HEK293 (cell line): ENCODE measurements at regions not wholly inside any gene's neighbourhood (a gene's known extent, or its start where the extent isn't known, plus 50 kb on each side); places are given as distances from the start of the nearest gene placed in this dataset.

Experiments used
- CTCF ChIA-PET: fragments of 350-600 bp; formaldehyde crosslinking; extraction: SDS; loops from one replicate; lab custom pipeline; 2021; ENCODE audit warnings: antibody characterized with exemption; lab: Yijun Ruan, JAX
- POLR2A ChIA-PET: fragments of 300-600 bp; formaldehyde crosslinking; extraction: SDS; loops from one replicate; lab custom pipeline; 2020; ENCODE audit warnings: antibody characterized with exemption, inconsistent platforms; lab: Yijun Ruan, JAX
- H3K27ac ChIP-seq: fragments of 200-500 bp; sonication (Bioruptor generic); 2 replicates; pipeline ENCODE4 v1.5.1; 2014; ENCODE audit warnings: low read depth, low read length, control low read depth, inconsistent platforms; ENCODE audit errors: extremely low read depth
- H3K36me3 ChIP-seq, 2 experiments: fragments of 200-500 bp in 1 of 2; sonication (Bioruptor generic) in 1 of 2; 1 replicate in 1 of 2; 2 replicates in 1 of 2; pipeline ENCODE4 v1.5.1; 2014 to 2017; ENCODE audit warnings: inconsistent platforms in 2 of 2, low read length in 2 of 2; ENCODE audit not compliant: control insufficient read depth in 2 of 2, insufficient read depth in 1 of 2
- H3K4me1 ChIP-seq: fragments of 200-500 bp; sonication (Bioruptor generic); 2 replicates; pipeline ENCODE4 v1.5.1; 2014; ENCODE audit warnings: mild to moderate bottlenecking, low read length, inconsistent platforms; ENCODE audit not compliant: control insufficient read depth, insufficient read depth
- H3K4me3 ChIP-seq: 2 replicates; pipeline ENCODE4 v1.5.1; 2011; ENCODE audit warnings: low read depth, mild to moderate bottlenecking, control low read depth, low read length, moderate library complexity
- H3K9me3 ChIP-seq: fragments of 200-500 bp; sonication (Bioruptor generic); 2 replicates; pipeline ENCODE4 v1.5.1; 2014; ENCODE audit warnings: low read depth, low read length, inconsistent platforms; ENCODE audit not compliant: control insufficient read depth, insufficient read depth
- BCL11B ChIP-seq: fragments of 450-650 bp; formaldehyde crosslinking; IDR thresholded peaks from 2 replicates; pipeline ENCODE4 v1.5.1; 2016; ENCODE audit warnings: low read depth, missing biosample characterization, missing genetic modification characterization
- KLF16 ChIP-seq: fragments of 450-650 bp; formaldehyde crosslinking; IDR thresholded peaks from 2 replicates; pipeline ENCODE4 v1.5.1; 2017; ENCODE audit warnings: missing biosample characterization, missing genetic modification characterization
- RBAK ChIP-seq: fragments of 450-650 bp; formaldehyde crosslinking; IDR thresholded peaks from 2 replicates; pipeline ENCODE4 v1.5.1; 2016; ENCODE audit warnings: missing biosample characterization, missing genetic modification characterization
- SCRT2 ChIP-seq: fragments of 450-650 bp; formaldehyde crosslinking; IDR thresholded peaks from 2 replicates; pipeline ENCODE4 v1.5.1; 2016; ENCODE audit warnings: missing biosample characterization, missing genetic modification characterization
- SP3 ChIP-seq: fragments of 450-650 bp; formaldehyde crosslinking; IDR thresholded peaks from 2 replicates; pipeline ENCODE4 v1.5.1; 2016; ENCODE audit warnings: missing biosample characterization, missing genetic modification characterization
- ZBTB48 ChIP-seq: fragments of 450-650 bp; formaldehyde crosslinking; IDR thresholded peaks from 2 replicates; pipeline ENCODE4 v1.5.1; 2016; ENCODE audit warnings: missing biosample characterization, missing genetic modification characterization
- ZNF112 ChIP-seq: fragments of 450-650 bp; formaldehyde crosslinking; IDR thresholded peaks from 2 replicates; pipeline ENCODE4 v1.5.0; 2017; ENCODE audit warnings: missing biosample characterization, missing genetic modification characterization
- ZNF155 ChIP-seq: fragments of 450-650 bp; formaldehyde crosslinking; IDR thresholded peaks from 2 replicates; pipeline ENCODE4 v1.5.1; 2016; ENCODE audit warnings: missing biosample characterization, missing genetic modification characterization
- ZNF169 ChIP-seq: fragments of 450-650 bp; formaldehyde crosslinking; IDR thresholded peaks from 2 replicates; pipeline ENCODE4 v1.5.1; 2016; ENCODE audit warnings: missing biosample characterization, missing genetic modification characterization
- ZNF202 ChIP-seq: fragments of 450-650 bp; formaldehyde crosslinking; IDR thresholded peaks from 2 replicates; pipeline ENCODE4 v1.5.1; 2016; ENCODE audit warnings: missing biosample characterization, missing genetic modification characterization, borderline replicate concordance
- ZNF426 ChIP-seq: fragments of 450-650 bp; formaldehyde crosslinking; IDR thresholded peaks from 2 replicates; pipeline ENCODE4 v1.5.1; 2017; ENCODE audit warnings: missing biosample characterization, missing genetic modification characterization, mild to moderate bottlenecking, inconsistent platforms, moderate library complexity
- ZNF544 ChIP-seq: fragments of 450-650 bp; formaldehyde crosslinking; IDR thresholded peaks from 2 replicates; pipeline ENCODE4 v1.5.0; 2017; ENCODE audit warnings: missing biosample characterization, missing genetic modification characterization
- ZNF571 ChIP-seq: fragments of 450-650 bp; formaldehyde crosslinking; IDR thresholded peaks from 2 replicates; pipeline ENCODE4 v1.5.0; 2017; ENCODE audit warnings: missing biosample characterization, missing genetic modification characterization
- ZNF654 ChIP-seq: fragments of 450-650 bp; formaldehyde crosslinking; IDR thresholded peaks from 2 replicates; pipeline ENCODE4 v1.5.1; 2016; ENCODE audit warnings: low read depth, missing biosample characterization, missing genetic modification characterization
- ZNF664 ChIP-seq: fragments of 450-650 bp; formaldehyde crosslinking; IDR thresholded peaks from 2 replicates; pipeline ENCODE4 v1.5.1; 2016; ENCODE audit warnings: missing biosample characterization, missing genetic modification characterization
- ZNF701 ChIP-seq: fragments of 450-650 bp; formaldehyde crosslinking; IDR thresholded peaks from 2 replicates; pipeline ENCODE4 v1.5.1; 2016; ENCODE audit warnings: missing biosample characterization, missing genetic modification characterization
- ZNF843 ChIP-seq: fragments of 450-650 bp; formaldehyde crosslinking; IDR thresholded peaks from 2 replicates; pipeline ENCODE4 v1.5.1; 2016; ENCODE audit warnings: missing biosample characterization, missing genetic modification characterization
- TF ChIP-seq, protein P1 (sequence below): fragments of 450-650 bp; formaldehyde crosslinking; IDR thresholded peaks from 2 replicates; pipeline ENCODE4 v1.5.1; 2017; ENCODE audit warnings: missing biosample characterization, mild to moderate bottlenecking, missing genetic modification characterization, moderate library complexity
- TF ChIP-seq, protein P2 (sequence below): fragments of 450-650 bp; formaldehyde crosslinking; IDR thresholded peaks from 2 replicates; pipeline ENCODE4 v1.5.1; 2017; ENCODE audit warnings: missing biosample characterization, missing genetic modification characterization
- TF ChIP-seq, protein P3 (sequence below): fragments of 450-650 bp; IDR thresholded peaks from 2 replicates; pipeline ENCODE4 v1.5.1; 2018; ENCODE audit warnings: missing biosample characterization, mild to moderate bottlenecking, missing genetic modification characterization

DNA sequence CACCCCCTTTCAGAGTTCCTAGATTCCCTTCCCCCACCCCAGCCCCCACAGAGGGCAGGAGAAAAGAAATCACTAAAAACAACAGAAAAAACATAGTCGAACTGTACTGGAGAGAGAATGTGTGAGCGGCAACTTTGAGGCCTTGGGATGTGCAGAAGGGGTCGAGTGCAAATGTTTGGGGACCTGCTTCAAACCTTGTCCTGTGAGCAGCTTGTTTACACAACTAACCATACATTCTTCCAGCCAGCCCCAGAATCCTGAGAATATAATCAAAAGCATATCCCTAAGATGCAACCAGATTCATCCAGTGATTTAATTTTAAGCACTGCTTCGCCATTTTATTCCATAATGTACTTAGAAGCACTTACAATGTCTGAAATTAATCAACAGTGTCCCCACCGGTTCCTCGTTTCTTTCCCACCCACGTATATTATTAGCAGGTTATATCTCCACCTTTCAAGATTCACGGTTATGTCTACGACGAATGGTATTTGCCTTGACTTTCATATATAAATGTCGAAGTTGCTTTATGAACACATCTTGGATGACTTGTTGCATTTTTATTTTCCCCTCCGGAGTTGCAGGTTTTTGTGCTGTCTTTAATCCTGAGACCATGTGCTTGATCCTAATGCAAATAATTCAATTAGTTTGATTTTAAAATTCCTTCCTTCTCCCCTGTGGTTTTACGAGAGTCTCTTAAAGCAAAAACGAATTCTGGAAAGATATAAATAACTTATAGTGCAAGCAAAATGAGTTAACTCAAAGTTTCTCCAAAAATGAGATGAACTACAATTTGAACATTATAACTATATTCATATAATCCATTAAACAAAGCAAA, 107.6 kb downstream of the ZIC5 start (continued):
- TF ChIP-seq ZNF112 (tag by site-specific recombination) (no peak), ZNF426 (tag by site-specific recombination) (no peak), BCL11B (tag by site-specific recombination) (0 out of 2 replicates have a peak, but pooled peaks have one; percentile 24), ZNF843 (no peak), ZNF169 (tag by site-specific recombination) (no peak), ZNF155 (tag by site-specific recombination) (no peak), ZNF701 (tag by site-specific recombination) (no peak), ZNF571 (tag by site-specific recombination) (no peak), ZNF202 (tag by site-specific recombination) (no peak), ZNF544 (tag by site-specific recombination) (no peak), SCRT2 (peak; percentile 93), SP3 (tag by site-specific recombination) (no peak), ZBTB48 (0 out of 2 replicates have a peak, but pooled peaks have one; percentile 47)
- TF ChIP-seq, protein P1, sequence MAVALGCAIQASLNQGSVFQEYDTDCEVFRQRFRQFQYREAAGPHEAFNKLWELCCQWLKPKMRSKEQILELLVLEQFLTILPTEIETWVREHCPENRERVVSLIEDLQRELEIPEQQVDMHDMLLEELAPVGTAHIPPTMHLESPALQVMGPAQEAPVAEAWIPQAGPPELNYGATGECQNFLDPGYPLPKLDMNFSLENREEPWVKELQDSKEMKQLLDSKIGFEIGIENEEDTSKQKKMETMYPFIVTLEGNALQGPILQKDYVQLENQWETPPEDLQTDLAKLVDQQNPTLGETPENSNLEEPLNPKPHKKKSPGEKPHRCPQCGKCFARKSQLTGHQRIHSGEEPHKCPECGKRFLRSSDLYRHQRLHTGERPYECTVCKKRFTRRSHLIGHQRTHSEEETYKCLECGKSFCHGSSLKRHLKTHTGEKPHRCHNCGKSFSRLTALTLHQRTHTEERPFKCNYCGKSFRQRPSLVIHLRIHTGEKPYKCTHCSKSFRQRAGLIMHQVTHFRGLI (tag by site-specific recombination): no peak
- TF ChIP-seq, protein P2, sequence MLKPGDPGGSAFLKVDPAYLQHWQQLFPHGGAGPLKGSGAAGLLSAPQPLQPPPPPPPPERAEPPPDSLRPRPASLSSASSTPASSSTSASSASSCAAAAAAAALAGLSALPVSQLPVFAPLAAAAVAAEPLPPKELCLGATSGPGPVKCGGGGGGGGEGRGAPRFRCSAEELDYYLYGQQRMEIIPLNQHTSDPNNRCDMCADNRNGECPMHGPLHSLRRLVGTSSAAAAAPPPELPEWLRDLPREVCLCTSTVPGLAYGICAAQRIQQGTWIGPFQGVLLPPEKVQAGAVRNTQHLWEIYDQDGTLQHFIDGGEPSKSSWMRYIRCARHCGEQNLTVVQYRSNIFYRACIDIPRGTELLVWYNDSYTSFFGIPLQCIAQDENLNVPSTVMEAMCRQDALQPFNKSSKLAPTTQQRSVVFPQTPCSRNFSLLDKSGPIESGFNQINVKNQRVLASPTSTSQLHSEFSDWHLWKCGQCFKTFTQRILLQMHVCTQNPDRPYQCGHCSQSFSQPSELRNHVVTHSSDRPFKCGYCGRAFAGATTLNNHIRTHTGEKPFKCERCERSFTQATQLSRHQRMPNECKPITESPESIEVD (tag by site-specific recombination): peak; percentile 86
- TF ChIP-seq, protein P3, sequence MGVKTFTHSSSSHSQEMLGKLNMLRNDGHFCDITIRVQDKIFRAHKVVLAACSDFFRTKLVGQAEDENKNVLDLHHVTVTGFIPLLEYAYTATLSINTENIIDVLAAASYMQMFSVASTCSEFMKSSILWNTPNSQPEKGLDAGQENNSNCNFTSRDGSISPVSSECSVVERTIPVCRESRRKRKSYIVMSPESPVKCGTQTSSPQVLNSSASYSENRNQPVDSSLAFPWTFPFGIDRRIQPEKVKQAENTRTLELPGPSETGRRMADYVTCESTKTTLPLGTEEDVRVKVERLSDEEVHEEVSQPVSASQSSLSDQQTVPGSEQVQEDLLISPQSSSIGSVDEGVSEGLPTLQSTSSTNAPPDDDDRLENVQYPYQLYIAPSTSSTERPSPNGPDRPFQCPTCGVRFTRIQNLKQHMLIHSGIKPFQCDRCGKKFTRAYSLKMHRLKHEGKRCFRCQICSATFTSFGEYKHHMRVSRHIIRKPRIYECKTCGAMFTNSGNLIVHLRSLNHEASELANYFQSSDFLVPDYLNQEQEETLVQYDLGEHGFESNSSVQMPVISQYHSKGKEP: peak; percentile 73

DNA sequence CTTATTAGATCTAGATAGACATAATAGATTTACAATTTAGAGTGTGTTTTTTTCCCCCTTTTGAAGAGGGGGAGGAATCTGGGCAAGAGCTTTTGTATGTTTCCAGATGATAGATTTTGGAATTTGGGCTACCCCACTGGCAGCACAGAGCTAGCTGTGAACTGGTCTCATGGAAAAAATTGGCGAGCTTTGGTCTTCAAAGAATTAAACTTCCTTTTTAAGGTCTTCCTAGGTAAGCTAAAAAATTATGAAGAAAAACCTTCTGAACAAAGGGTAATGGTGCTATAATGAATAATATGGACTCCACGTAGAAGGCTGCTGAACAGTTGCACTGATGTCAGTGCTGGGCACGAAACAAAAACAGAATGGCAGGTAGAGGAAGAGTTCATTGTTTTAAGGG, 109.3 kb downstream of the ZIC5 start:
- TF ChIP-seq ZNF544 (tag by site-specific recombination): no peak
- no peak for TF ChIP-seq KLF16
- no peak for TF ChIP-seq RBAK (tag by site-specific recombination)
- TF ChIP-seq ZNF664 (tag by site-specific recombination): no peak
- TF ChIP-seq ZNF654 (tag by site-specific recombination): no peak
- Histone ChIP-seq H3K4me3 (no peak overlapping the region), H3K36me3 (no peaks in the 10 kb centered on the region), H3K9me3 (no peaks in the 10 kb centered on the region), H3K27ac (no peak overlapping the region), H3K4me1 (peaks cover 6% of the 10 kb centered on the region)
- ChIA-PET CTCF (no interaction called here), POLR2A (no interaction called here)
